ENCODE measurements at regions not wholly inside any gene's neighbourhood (a gene's known extent, or its start where the extent isn't known, plus 50 kb on each side); places are given as distances from the start of the nearest gene placed in this dataset.
"Not testable (repeated sequence)": the region's sequence is repeated elsewhere in the genome, so short reads cannot be mapped to it uniquely, and the experiment has no call there.

DNA sequence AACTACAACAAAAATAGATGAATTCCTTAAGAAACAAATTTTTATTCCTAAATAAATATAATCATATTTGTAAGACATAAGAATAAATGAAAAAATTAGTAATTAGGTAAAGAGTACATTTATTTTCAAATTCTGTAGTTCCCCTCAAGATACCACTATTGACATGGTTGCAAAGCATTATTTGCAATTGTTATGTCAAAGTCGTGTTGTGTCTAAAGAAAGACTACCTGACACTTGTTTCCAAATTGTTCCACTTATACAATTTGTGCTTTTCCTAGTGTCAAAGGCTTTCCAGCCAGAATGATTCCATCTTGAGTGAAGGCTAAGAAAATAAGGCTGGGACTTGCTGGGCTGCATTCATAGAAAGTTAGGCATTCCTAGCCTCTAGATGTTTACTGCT is 278.4 kb downstream of the SPATA31A6 start:
- H3K36me3 ChIP-seq (ENCODE audit: control insufficient read depth, insufficient read depth, low read length); CTCF ChIA-PET; H3K27me3 ChIP-seq (ENCODE audit: control insufficient read depth, insufficient read depth, low read length); POLR2A ChIA-PET; DNase-seq (ENCODE audit: low read depth); H3K4me3 ChIP-seq (ENCODE audit: low read depth, low read length): not testable (repeated sequence)

DNA sequence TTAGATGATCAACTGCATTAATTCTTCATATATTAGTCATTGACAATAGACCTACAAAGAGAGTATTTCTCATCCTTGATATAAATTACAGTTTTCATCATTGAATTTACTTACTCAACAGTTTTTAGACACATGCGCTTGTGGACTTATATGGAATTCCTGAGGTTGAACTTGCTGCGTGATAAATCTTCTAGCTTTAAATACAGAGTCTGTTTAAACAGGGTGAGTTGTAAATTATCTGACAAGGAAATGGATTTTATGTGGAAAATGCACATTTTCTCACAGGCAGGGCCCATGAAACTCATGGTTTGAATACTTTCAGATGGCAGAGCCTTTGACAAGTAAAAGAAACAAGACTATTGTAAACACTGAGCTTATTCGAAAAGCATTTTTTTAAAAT is 280.5 kb downstream of the SPATA31A6 start:
- H3K4me3 ChIP-seq (ENCODE audit: low read depth, low read length); DNase-seq (ENCODE audit: low read depth); POLR2A ChIA-PET; H3K27me3 ChIP-seq (ENCODE audit: control insufficient read depth, insufficient read depth, low read length); CTCF ChIA-PET; H3K36me3 ChIP-seq (ENCODE audit: control insufficient read depth, insufficient read depth, low read length): not testable (repeated sequence)

DNA sequence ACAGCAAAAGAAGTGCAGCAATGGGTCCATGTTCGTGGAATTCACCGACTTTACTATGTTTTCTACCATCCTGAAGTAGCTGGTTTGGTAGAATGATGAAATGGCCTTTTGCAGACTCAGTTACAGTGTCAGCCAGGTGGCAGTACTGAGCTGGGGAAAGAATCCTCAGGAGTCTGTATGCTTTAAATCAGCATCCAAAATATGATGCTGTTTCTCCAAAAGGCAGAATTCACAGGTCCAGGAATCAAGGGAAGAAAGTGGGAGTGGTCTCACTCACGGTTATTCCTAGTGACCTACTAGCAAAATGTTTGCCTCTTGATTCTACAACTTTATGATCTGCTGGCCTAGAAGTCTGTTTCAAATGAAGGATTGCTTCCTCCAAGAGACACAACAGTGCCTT is 287.1 kb downstream of the SPATA31A6 start:
- CTCF ChIA-PET; H3K36me3 ChIP-seq (ENCODE audit: control insufficient read depth, insufficient read depth, low read length); POLR2A ChIA-PET; H3K27me3 ChIP-seq (ENCODE audit: control insufficient read depth, insufficient read depth, low read length); H3K4me3 ChIP-seq (ENCODE audit: low read depth, low read length); DNase-seq (ENCODE audit: low read depth): not testable (repeated sequence)
- TF ChIP-seq, protein P1, sequence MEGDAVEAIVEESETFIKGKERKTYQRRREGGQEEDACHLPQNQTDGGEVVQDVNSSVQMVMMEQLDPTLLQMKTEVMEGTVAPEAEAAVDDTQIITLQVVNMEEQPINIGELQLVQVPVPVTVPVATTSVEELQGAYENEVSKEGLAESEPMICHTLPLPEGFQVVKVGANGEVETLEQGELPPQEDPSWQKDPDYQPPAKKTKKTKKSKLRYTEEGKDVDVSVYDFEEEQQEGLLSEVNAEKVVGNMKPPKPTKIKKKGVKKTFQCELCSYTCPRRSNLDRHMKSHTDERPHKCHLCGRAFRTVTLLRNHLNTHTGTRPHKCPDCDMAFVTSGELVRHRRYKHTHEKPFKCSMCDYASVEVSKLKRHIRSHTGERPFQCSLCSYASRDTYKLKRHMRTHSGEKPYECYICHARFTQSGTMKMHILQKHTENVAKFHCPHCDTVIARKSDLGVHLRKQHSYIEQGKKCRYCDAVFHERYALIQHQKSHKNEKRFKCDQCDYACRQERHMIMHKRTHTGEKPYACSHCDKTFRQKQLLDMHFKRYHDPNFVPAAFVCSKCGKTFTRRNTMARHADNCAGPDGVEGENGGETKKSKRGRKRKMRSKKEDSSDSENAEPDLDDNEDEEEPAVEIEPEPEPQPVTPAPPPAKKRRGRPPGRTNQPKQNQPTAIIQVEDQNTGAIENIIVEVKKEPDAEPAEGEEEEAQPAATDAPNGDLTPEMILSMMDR (IDR thresholded peaks at IDR 0.05; ENCODE audit: insufficient read depth, low read depth, low read length), result peak; percentile 50

DNA sequence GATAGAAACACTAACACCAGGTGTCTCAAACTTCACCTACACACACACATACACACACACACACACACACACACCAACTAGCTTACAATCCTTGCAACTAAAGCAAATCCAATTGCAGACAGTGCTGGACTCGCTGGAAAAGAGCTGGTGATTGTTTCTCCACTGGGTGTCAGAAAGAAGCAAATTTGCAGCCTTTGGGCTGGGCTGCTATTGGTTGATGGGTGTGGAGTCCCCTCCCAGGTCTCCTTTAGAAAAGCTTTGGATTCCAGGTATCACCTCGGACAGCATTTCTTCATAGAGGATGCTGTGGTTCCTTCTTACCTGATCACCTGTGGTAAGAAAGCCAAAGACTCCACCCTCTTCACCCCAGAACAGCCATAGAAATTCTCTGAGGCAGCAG is 307.5 kb downstream of the SPATA31A6 start:
- H3K4me3 ChIP-seq (ENCODE audit: low read depth, low read length); H3K36me3 ChIP-seq (ENCODE audit: control insufficient read depth, insufficient read depth, low read length); CTCF ChIA-PET; POLR2A ChIA-PET; H3K27me3 ChIP-seq (ENCODE audit: control insufficient read depth, insufficient read depth, low read length); DNase-seq (ENCODE audit: low read depth): not testable (repeated sequence)

DNA sequence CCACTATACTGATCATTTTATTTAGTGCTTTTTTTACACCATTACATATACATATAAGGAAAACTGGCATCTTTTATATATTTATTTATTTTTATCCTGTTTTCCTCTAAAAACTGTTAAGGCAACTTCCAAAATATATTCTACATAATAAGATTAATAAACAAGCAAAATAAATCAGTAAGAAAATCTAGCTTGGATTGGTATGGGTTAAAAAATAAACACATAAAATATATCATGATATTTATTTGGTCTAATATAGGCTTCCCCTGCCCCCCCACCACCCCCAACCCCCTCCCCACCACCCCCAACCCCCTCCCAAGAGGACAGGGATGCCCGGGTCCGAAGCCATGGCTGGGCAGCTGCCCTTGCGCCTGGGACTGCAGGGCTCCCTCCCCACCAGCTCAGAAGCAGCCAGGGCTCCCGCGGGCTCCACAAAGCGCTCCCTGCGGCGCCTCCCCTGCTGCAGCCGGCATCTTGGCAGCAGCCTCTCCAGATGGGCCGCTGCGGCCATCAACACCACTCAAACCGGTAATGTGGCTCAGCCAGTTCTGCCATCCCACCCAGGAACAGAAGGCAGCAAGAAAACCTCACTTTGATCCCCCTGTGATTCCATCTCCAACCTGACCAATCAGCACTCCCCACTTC is 319.3 kb downstream of the SPATA31A6 start:
- H3K27me3 ChIP-seq (ENCODE audit: control insufficient read depth, insufficient read depth, low read length); CTCF ChIA-PET; POLR2A ChIA-PET; DNase-seq (ENCODE audit: low read depth); H3K36me3 ChIP-seq (ENCODE audit: control insufficient read depth, insufficient read depth, low read length); H3K4me3 ChIP-seq (ENCODE audit: low read depth, low read length): not testable (repeated sequence)

DNA sequence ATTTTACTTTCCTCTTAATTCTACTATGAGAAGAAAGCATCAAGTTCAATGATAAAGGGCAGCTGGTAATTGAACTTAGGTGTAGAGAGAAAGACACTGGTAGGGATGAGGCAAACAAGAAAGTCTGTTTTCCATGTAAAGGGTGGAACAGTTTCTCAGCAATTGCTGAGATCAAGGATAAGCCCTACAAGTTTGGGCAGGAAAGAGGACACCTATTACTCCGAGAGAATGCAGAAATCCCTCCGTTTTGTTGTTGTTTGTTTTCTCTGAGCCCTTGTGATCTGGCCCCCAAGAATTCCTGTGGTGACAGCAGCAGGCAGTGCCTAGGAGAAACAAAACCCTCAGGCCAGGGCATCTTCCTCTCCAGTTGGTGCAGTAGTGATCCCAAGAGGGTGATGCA is 324.7 kb downstream of the SPATA31A6 start:
- POLR2A ChIA-PET; DNase-seq (ENCODE audit: low read depth); H3K27me3 ChIP-seq (ENCODE audit: control insufficient read depth, insufficient read depth, low read length); H3K4me3 ChIP-seq (ENCODE audit: low read depth, low read length); H3K36me3 ChIP-seq (ENCODE audit: control insufficient read depth, insufficient read depth, low read length); CTCF ChIA-PET: not testable (repeated sequence)

DNA sequence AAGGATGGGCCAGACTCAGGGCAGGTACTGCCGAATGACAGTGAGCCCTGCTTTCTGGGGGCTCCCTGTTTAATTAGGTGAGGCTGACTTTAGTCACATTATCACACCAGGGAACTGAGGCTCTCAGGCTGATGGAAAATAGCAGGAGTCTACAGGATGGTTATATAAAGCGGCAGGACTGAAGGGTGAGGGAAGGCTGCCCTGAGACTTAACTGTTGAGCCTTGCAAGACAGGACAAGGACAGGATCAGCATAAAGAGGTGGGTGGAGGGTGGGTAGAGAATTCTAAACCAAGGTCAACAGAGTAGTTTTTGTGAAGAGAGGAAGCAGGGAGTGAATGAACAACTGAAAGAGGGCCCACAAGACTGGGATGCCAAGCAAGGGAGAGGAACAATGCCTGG is 330.1 kb downstream of the SPATA31A6 start:
- H3K4me3 ChIP-seq (ENCODE audit: low read depth, low read length); H3K36me3 ChIP-seq (ENCODE audit: control insufficient read depth, insufficient read depth, low read length); H3K27me3 ChIP-seq (ENCODE audit: control insufficient read depth, insufficient read depth, low read length); DNase-seq (ENCODE audit: low read depth); CTCF ChIA-PET; POLR2A ChIA-PET: not testable (repeated sequence)

DNA sequence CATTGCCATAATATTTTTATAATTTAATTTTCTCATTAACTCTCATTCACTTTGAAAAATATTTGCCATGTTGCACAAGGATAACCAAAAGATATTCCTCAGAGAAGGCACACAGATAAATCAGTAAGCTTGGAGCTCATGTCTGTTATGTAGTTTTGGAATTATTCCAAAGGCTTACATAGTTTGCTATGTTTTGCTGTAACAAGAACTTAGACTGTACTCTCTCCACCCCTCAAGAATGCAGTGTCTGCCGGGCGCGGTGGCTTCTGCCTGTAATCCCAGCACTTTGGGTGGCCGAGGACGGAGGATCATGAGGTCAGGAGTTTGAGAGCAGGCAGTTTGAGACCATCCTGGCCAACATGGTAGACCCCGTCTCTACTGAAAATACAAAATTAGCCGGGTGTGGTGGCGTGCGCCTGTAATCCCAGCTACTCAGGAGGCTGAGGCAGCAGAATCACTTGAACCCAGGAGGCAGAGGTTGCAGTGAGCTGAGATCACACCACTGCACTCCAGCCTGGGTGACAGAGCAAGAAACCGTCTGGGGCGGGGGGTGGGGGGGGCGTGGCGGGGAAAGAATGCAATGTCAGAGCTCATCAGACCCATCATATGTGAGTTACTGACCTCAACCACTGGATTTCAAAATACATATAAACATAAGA is 351.0 kb downstream of the SPATA31A6 start:
- POLR2A ChIA-PET; DNase-seq (ENCODE audit: low read depth); CTCF ChIA-PET; H3K36me3 ChIP-seq (ENCODE audit: control insufficient read depth, insufficient read depth, low read length); H3K27me3 ChIP-seq (ENCODE audit: control insufficient read depth, insufficient read depth, low read length); H3K4me3 ChIP-seq (ENCODE audit: low read depth, low read length): not testable (repeated sequence)

DNA sequence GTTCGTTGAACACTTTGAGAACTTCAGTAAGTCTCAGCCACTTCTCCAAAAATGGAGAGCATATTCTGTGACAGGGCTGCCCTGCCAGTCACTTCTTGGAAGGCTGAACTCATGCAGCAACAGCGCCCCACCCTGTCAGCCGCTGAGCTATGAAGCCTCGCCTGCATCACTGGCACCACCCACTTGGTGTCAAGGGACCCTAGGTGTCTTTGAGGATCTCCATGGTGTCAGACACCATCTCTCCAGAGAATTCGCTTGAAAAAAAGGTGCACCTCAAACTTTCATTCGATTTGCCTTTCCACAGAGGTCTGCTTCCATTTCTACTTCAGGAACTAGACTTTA is 351.5 kb downstream of the SPATA31A6 start:
- POLR2A ChIA-PET; CTCF ChIA-PET; H3K4me3 ChIP-seq (ENCODE audit: low read depth, low read length); DNase-seq (ENCODE audit: low read depth); H3K27me3 ChIP-seq (ENCODE audit: control insufficient read depth, insufficient read depth, low read length); H3K36me3 ChIP-seq (ENCODE audit: control insufficient read depth, insufficient read depth, low read length): not testable (repeated sequence)

All from BJ (cell line).